Loucy (cell line): ENCODE measurements at regions not wholly inside any gene's neighbourhood (a gene's known extent, or its start where the extent isn't known, plus 50 kb on each side); places are given as distances from the start of the nearest gene placed in this dataset.

ENCODE experiments used
- CTCF ChIP-seq: fragments of 200-600 bp; sonication (generic); conservative IDR thresholded peaks from 2 replicates; pipeline ENCODE4 v1.5.1; 2014; ENCODE audit warnings: mild to moderate bottlenecking, antibody characterized with exemption, low read length
- EZH2phosphoT487 ChIP-seq: fragments of 200-600 bp; IDR thresholded peaks from 2 replicates; pipeline ENCODE4 v1.6.1; 2018; ENCODE audit warnings: antibody characterized with exemption, mild to moderate bottlenecking, moderate library complexity, borderline replicate concordance

DNA sequence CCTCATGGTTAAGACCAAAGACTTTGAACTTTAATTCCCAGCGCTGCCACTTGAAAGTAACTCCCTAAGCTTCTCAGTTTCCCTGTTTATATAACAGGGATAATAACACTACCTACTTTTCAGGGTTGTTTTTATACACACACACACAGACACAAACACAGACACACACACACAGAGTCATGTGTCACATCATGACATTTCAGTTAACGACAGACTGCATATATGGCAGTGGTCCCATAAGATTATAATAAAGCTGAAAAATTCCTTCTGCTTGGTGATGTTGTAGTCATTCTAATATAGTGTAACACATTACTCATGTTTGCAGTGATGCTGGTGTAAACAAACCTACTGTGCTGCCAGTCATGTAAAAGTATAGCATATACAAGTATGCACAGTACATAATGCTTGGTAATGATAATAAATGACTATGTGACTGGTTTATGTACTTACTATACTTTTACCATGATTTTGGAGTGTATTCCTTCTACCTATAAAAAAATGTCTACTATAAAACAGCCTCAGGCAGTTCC lies 89.2 kb upstream of the ITGA4 start:
- TF ChIP-seq CTCF: no peak
- no peak for TF ChIP-seq EZH2phosphoT487
